Hepatocyte (in vitro differentiated cells): ENCODE measurements at regions not wholly inside any gene's neighbourhood (a gene's known extent, or its start where the extent isn't known, plus 50 kb on each side); places are given as distances from the start of the nearest gene placed in this dataset.

Experiments used
- EZH2 ChIP-seq: fragments of 200-600 bp; sonication (generic); IDR thresholded peaks from 2 replicates; pipeline ENCODE4 v1.6.1; 2016; ENCODE audit warnings: antibody characterized with exemption, mild to moderate bottlenecking, borderline replicate concordance
- TF ChIP-seq, protein P1 (sequence below): fragments of 200-600 bp; sonication (generic); IDR thresholded peaks from 2 replicates; pipeline ENCODE4 v1.5.1; 2016; ENCODE audit warnings: antibody characterized with exemption, mild to moderate bottlenecking; ENCODE audit not compliant: poor library complexity

- TF ChIP-seq, protein P1, sequence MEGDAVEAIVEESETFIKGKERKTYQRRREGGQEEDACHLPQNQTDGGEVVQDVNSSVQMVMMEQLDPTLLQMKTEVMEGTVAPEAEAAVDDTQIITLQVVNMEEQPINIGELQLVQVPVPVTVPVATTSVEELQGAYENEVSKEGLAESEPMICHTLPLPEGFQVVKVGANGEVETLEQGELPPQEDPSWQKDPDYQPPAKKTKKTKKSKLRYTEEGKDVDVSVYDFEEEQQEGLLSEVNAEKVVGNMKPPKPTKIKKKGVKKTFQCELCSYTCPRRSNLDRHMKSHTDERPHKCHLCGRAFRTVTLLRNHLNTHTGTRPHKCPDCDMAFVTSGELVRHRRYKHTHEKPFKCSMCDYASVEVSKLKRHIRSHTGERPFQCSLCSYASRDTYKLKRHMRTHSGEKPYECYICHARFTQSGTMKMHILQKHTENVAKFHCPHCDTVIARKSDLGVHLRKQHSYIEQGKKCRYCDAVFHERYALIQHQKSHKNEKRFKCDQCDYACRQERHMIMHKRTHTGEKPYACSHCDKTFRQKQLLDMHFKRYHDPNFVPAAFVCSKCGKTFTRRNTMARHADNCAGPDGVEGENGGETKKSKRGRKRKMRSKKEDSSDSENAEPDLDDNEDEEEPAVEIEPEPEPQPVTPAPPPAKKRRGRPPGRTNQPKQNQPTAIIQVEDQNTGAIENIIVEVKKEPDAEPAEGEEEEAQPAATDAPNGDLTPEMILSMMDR: no peak
- no peak for TF ChIP-seq EZH2
Measured at GRCh38 chr12:75603475-75603874, 92.1 kb upstream of the KRR1 start.
